NCI-H2227 (cell line): ENCODE measurements at regions not wholly inside any gene's neighbourhood (a gene's known extent, or its start where the extent isn't known, plus 50 kb on each side); places are given as distances from the start of the nearest gene placed in this dataset.

Source experiments
- DNase-seq: peaks from one replicate; lab custom pipeline; 2025; ENCODE audit not compliant: unreplicated experiment; lab: John Stamatoyannopoulos, UW

GRCh38 chr10:55274367-55274766 lies 473.3 kb upstream of the PCDH15 start:
- DNase-seq = no peak

GRCh38 chr10:55273946-55274345 lies 472.9 kb upstream of the PCDH15 start:
- no peak for DNase-seq

GRCh38 chr10:55272886-55273285 lies 471.9 kb upstream of the PCDH15 start:
- no peak for DNase-seq

- no peak for DNase-seq
Observed at GRCh38 chr10:55266797-55267196, 465.8 kb upstream of the PCDH15 start.

- DNase-seq = no peak
Observed at GRCh38 chr10:55263327-55263726, 462.3 kb upstream of the PCDH15 start.

GRCh38 chr10:55242544-55242943 lies 441.5 kb upstream of the PCDH15 start:
- DNase-seq = no peak

GRCh38 chr10:55237462-55237861 lies 436.4 kb upstream of the PCDH15 start:
- no peak for DNase-seq

- DNase-seq = no peak
Observed at GRCh38 chr10:55233505-55233904, 432.5 kb upstream of the PCDH15 start.

GRCh38 chr10:55233090-55233489 lies 432.1 kb upstream of the PCDH15 start:
- no peak for DNase-seq

- DNase-seq = no peak
Observed at GRCh38 chr10:55232553-55232952, 431.5 kb upstream of the PCDH15 start.

GRCh38 chr10:55227967-55228366 lies 426.9 kb upstream of the PCDH15 start:
- no peak for DNase-seq

GRCh38 chr10:55224007-55224781 lies 423.2 kb upstream of the PCDH15 start:
- DNase-seq = no peak

- no peak for DNase-seq
Observed at GRCh38 chr10:55223352-55223751, 422.3 kb upstream of the PCDH15 start.

- DNase-seq = no peak
Observed at GRCh38 chr10:55220975-55221374, 419.9 kb upstream of the PCDH15 start.

- no peak for DNase-seq
Observed at GRCh38 chr10:55215699-55216098, 414.7 kb upstream of the PCDH15 start.

GRCh38 chr10:55214608-55215007 lies 413.6 kb upstream of the PCDH15 start:
- DNase-seq = no peak

- no peak for DNase-seq
Observed at GRCh38 chr10:55212051-55212450, 411.0 kb upstream of the PCDH15 start.

- DNase-seq = no peak
Observed at GRCh38 chr10:55203874-55204273, 402.8 kb upstream of the PCDH15 start.

GRCh38 chr10:55203319-55203718 lies 402.3 kb upstream of the PCDH15 start:
- DNase-seq = no peak

GRCh38 chr10:55200020-55200419 lies 399.0 kb upstream of the PCDH15 start:
- no peak for DNase-seq

- no peak for DNase-seq
Observed at GRCh38 chr10:55191236-55191860, 390.3 kb upstream of the PCDH15 start.

- DNase-seq = no peak
Observed at GRCh38 chr10:55183993-55184392, 383.0 kb upstream of the PCDH15 start.

GRCh38 chr10:55180357-55180756 lies 379.3 kb upstream of the PCDH15 start:
- no peak for DNase-seq
